Activated gamma-delta T cell treated with Interleukin-2 at 50 U/mL for 16 hours (primary cell): ENCODE measurements at regions not wholly inside any gene's neighbourhood (a gene's known extent, or its start where the extent isn't known, plus 50 kb on each side); places are given as distances from the start of the nearest gene placed in this dataset.
"Not testable (repeated sequence)": the region's sequence is repeated elsewhere in the genome, so short reads cannot be mapped to it uniquely, and the experiment has no call there.

Experiments
- DNase-seq: peaks from one replicate; pipeline ENCODE4 v3.0.0-alpha.2; 2020

DNA sequence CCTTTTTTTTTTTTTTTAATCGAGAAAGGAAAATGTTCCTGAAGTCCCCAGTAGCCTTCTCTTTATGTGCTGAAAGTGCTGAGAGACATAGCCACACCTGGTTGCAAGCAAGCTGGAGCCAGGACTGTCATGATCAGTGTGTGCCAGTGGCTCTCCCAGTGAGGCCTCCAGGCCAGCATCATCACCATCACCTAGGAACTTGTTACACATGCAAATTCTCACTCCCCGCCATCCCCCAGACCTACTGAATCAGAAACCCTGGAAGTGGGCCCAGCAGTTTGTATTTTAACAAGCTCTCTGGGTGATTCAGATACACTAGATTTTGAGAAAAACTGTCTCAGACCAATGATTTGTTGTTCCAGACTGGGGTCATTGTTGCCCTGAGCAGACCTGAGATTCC is 181.9 kb upstream of the GLRA1 start:
- no peak for DNase-seq

DNA sequence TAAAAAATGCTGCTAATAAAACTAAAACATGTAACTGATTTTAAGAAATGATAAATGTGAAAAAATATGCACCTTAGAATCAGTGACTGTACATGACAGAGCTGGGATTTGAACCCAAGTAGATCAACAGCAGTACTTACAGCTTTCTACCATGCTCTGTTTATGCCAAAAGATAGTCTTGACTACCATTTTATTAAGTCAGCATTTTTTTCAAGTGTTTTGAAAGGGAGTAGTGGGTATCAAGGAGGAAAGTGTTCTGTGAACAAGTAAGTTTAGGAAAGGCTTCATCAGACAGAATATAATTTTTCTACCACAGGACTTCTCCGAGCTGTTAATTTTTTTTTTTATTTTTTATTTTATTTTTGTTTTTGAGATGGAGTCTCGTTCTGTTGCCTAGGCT is 180.4 kb upstream of the GLRA1 start:
- DNase-seq, result no peak

DNA sequence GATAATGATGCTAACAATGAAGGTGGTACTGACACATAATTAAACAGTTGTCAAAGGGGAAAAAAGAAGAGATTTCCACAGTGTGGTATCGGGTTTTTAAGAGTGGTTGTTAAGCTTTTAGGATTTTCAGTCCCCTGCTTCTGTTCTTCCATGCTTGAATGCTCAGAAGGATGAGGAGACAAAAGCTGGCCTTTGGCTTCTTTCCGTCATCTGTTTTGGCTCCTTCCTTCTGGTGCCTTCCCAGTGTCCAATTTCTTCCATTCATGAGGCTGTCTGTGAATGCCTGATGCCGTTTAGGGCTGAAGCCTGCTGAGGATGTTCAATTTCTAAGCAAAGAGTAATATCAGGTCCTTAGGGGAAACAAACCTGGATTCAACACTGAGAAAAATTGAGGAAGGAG is 179.6 kb upstream of the GLRA1 start:
- DNase-seq, result no peak

DNA sequence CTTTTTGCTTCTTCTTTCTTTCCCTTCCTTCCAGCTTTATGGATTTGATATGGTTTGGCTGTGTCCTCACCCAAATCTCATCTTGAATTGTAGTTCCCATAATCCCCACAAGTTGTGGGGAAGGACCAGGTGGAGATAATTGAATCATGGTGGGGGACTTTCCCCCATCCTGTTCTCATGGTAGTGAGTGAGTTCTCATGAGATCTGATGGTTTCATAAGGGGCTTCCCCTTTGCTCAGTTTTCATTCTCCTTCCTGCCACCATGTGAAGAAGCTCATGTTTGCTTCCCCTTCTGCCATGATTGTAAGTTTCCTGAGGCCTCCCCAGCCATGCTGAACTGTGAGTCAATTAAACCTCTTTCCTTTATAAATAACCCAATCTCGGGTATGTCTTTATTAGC is 178.3 kb upstream of the GLRA1 start:
- DNase-seq, result not testable (repeated sequence)

DNA sequence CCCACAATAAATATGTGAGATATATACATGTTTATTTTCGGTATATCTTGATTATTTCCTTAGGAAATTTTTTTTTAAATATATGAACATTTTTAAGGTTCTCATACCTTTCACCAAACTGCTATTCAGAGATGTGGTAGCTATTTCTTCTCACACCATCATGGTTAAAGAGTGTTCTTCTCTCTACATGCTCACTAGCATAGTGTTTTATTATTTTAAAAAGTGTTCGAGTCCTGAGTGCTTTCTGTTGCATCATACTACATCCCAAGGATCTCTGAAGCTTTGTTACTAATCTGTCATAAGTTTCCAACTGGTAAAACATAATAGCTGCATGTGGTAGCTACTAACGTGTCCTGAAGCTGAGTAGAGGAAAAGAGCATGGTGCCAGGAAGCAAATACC is 177.4 kb upstream of the GLRA1 start:
- DNase-seq, result no peak

DNA sequence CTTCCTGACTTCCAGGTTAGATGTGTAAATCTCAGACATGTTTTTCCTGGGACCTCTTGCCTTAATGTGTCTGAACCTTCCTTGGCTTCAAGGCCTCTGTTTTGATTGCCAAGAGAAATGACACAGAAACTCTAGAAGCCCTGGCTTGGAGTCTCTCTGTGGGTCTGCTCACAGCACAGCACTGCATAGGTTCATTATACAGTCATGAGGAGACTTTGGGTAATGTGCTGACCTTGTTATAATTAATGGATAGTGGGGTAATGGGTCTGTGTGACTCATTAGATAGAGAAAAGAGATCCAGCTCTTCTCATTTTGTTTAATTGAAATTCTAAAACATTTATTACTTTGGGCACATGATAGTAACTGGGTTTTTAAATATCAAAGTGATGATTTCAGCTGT is 175.8 kb upstream of the GLRA1 start:
- DNase-seq, result no peak

DNA sequence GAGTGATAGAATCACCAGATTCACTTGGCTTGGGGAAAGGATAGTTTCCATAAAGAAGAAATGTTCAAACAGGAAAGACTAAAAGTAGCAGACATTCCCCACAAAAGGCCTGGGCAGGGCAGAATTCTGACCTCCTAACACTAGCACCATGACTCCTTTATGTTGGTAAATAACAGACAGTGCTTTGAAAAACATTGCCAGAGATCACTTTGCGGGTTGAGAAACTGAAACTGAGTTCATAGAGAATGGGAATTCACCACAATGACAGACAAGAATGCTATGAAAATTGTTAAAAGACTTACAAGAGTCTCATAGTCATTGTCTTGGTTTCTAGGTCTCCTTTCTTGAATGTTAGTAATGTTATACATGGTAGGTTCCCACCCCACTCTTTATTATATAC is 172.5 kb upstream of the GLRA1 start:
- no peak for DNase-seq

DNA sequence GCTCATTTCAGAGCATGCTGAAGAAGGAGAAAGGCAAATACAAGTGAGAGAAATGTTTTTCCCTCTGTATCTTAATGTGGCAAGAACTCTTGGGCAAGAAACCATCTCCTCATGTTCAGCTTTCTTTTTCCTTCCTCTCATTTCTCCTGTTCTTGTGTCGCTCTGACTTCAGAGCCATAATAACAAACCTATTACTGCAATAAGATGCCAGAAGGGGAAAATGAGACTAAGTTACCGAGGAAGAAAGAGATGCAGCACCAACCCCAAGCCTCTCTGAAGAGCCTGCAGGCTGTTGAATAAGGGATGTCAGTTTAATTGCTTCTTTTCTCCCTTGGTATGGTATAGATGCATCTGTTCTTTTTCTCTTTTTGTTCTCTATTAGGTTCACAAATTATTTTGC is 170.1 kb upstream of the GLRA1 start:
- no peak for DNase-seq

DNA sequence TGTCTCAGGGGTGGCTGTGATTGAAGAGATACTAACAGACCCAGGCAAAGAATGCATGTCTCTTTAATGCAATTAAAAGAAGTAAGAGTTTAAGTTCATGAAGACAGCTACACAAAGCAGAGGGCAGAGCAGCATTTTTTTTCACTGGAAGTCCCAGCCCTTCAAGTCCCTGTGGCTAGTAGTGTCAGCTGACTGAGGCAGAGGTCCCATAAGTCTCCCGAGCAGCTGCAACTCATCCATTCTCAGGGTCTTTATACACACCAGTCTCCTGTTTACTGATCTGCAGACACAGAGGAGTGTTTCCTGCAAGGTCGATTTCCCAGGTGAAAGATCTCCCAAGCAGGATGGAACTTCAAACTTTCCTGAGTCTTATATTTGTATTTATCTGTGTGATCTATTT is 169.4 kb upstream of the GLRA1 start:
- no peak for DNase-seq

DNA sequence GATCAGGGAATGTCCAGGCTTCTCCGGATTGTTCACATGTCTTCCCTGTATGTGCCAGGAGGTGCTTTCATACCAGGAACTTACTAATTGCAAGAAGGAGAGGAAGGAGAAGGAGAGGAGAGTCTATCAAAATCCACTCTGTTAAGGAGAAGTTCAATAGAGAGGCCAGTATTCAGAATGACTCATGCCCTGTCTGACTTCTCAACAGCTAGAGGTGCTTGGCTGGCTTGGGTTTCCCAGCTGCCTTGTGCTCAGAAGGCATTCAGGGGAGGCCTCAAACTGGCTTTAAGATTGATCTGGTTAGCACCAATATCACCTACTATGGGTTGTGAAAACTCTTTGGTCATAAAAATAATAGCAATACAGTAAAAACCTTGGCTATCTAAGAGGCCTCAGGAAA is 167.9 kb upstream of the GLRA1 start:
- DNase-seq, result no peak

DNA sequence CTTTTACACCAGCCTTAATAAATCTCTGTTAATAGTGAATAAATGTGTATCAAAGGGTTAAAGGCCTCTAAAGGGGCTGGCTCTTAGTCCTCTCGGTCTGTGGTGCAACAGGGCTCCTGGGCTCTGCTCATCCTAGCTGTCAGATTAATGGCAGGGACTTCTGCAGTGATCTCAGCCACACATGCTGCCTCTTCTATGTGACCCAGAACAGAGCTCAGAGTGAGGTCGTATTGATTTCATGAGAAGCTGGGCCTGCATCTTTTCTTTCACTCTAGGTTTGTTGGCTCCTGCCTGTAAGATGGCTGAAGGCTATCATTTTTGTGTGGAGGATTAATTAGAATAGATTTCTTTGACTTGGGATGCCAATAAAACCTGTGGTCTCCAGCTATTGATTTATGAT is 165.0 kb upstream of the GLRA1 start:
- DNase-seq, result no peak

DNA sequence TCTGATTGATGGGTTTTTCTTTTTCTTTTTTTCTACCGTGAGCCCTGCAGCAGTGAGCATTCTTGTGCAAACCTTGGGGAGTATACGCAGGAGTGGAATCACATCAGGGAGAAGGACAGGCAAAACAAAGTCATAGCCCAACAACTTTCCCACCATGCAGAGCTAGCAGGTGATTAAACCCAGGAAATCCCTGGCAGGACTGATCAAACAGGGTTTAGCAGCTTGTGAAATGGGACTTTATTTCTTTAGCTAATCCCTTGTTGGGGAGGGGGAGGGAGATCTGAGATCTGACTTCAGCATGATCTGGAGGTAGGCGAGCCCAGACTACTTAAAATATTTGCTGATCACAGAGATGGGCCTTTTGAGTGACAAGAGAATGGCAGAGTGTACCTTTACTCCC is 162.0 kb upstream of the GLRA1 start:
- DNase-seq, result no peak

DNA sequence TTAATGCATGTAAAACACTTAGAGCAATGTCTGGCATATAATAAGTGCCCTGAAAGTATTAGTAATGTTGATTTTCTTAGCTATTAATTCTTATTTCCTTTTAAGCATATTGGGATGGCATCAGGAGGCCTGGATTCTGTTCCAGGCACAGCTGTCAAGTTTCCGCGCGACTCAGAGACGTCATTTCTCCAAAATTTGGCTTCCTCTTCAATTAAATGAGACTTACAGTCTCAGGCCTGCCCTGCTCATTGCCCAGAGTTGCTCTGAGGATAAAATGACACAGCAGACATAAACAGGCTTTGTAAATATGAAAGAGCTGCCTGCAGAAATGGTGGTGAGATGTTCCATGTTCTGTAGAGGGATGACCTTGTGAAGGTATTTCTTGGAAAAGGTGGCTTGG is 159.8 kb upstream of the GLRA1 start:
- no peak for DNase-seq

DNA sequence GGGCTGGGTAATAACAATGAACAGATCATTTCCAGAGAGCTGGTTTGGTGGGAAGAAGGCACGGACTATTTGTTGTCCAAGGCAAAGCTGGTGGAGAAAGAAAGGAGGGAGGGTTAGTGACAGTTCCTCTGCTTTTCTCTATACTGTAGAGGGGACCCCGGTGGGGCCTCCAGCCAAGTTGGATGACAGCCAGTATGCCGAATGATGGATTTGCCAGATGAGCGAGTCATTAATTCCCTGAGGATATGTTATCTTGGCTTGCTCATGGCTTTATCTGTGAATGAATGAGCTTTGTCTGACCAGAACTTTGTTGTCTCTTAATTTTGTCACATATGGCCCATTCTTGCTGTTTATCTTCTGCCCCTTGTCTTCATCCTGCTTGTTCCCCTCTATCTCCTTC is 158.6 kb upstream of the GLRA1 start:
- DNase-seq, result no peak

DNA sequence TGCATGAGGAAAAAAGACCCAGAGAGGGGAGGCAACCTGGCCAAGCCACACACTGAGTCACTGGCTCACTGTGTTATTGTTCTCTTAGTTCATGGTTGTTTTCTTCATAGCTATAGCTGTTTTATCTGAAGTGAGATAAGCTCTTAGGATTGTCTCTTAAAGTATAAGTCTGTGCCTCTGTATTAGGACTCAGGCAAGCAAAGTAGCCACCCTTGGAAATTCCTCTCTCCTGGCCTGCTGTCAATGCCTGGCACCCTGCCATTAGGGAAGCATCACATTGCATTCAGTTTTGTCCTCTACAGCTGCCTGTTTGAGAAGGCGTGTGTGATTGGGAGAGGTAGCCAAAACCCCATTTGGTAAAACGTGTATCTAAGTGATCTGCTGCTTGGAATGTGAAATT is 147.4 kb upstream of the GLRA1 start:
- DNase-seq, result no peak

DNA sequence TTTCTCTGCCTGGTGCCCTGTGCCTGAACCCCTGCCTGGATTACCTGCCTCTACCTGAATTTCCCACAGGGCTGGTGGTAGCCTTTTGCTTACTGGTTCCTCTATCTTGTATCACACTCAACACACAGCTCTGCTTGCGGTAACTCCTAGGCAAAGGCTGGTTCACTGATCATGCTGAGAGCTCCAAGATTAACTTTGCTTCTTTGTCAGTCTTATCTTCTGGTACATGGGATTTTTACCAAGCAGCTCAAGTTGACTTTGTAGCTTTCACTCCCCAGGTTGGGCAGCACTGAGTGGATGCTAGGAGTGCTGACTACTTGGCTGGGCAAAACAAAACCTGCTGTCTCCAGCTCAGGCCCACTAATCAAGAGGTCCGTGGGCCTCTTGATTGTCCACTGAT is 145.9 kb upstream of the GLRA1 start:
- DNase-seq, result no peak

DNA sequence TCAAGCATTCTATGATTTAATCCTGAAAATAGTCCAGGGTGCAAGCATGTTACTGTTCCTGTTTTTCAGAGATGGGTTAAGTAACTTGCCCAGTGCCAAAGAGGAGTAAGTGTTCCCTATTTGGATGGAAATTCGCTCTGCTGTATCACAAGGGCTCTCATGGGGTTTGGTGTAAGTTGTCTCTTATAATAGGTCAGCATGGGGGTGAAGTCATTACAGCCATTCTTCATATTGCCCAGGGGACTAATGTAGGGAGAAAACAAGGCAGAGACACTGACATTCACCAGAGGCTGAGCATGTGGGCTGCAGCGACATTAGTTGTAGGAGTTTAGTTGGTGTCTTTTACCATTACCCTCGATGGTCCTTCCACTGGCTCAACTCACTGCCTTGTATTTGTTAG is 142.1 kb upstream of the GLRA1 start:
- DNase-seq, result no peak

DNA sequence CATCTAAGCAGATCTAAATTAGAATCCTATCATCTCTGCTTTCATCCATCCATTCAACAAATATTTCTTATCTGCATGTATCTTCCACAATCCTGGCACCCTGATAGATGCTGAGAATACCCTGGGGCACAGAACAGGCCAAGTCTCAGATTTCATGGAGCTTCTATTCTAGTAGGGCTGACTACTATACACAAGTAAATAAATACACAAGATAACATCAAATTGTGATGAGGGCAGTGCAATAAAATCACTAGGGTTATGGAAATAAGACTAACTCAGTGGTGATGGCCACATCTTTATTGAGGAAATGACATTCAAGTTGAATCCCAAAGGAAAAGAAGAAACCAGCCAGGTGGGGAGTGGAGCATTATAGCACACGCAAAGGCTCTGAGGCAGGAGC is 138.4 kb upstream of the GLRA1 start:
- no peak for DNase-seq

DNA sequence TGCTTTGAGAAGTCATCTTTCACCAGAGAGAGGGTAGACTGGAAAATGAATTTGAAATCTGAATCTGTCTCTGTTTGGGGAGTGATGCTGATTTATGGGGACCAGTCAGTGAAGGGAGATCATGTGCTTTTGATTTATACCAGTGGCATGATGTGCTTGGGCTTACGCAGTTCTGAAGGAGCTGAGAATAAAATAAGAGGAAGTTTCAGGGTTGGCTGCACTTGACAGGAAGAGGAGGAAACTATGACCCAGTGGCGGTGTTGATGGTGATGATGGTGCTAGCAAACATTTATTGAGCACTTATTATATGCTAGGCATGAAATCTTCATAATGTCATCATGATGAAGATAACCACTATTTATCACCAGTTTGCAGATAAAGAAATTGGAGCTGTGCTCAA is 136.4 kb upstream of the GLRA1 start:
- DNase-seq, result no peak

DNA sequence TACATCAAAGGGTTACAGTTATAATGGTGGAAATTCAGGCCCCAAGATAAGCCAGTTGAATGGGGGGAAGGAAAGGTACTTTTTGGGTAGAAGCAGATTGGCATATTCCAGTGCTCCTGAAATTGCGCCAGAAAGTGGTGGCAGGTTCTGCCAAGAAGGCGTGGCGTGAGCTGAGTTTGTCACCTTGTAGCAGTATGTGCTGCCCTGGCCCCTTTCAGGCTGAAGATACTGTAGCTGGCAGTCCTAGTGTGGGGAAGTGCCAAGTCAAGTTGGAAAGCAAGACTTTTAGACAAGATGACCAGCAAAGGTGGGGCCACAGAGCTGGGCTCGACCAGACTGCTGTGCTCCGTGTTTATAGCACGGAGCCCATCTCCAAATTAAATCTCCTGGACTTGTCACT is 133.6 kb upstream of the GLRA1 start:
- DNase-seq, result no peak

DNA sequence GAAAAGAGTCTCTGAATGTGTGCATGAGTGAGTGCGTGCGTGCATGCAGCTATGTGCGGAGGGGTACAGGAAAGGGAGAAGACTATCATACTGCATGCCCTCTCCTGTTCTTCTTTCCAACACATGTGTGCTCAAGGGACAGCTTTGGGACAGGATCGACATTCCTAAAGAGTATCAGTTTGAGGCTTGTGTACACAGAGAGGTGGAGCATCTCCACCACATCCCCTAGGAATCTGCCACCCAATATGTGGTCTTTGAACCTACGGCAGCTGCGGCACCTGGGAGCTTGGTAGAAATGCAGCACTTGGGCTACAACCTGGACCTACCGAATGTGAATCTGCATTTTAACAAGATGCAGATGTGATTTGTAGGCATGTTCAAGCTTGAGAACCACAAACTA is 132.3 kb upstream of the GLRA1 start:
- DNase-seq, result no peak

DNA sequence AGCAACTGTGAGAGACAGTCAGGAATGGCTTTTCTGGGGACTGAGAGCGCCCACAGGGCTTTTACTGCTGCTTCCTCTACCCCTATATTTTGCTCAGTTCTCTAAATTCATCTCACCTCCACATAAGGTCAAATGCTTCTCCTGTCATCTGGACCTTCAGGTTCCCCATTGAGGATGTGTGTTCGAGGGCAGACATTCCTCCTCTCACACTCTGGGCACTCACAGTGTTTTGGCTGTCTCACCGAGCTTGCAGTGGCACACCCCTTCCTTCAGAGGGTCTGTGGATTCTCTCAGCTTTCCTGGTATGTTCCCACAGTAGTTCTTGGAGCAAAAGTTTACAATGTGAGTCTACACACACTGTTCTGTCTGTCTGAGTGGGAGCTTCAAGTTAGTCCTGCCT is 127.8 kb upstream of the GLRA1 start:
- DNase-seq, result no peak

DNA sequence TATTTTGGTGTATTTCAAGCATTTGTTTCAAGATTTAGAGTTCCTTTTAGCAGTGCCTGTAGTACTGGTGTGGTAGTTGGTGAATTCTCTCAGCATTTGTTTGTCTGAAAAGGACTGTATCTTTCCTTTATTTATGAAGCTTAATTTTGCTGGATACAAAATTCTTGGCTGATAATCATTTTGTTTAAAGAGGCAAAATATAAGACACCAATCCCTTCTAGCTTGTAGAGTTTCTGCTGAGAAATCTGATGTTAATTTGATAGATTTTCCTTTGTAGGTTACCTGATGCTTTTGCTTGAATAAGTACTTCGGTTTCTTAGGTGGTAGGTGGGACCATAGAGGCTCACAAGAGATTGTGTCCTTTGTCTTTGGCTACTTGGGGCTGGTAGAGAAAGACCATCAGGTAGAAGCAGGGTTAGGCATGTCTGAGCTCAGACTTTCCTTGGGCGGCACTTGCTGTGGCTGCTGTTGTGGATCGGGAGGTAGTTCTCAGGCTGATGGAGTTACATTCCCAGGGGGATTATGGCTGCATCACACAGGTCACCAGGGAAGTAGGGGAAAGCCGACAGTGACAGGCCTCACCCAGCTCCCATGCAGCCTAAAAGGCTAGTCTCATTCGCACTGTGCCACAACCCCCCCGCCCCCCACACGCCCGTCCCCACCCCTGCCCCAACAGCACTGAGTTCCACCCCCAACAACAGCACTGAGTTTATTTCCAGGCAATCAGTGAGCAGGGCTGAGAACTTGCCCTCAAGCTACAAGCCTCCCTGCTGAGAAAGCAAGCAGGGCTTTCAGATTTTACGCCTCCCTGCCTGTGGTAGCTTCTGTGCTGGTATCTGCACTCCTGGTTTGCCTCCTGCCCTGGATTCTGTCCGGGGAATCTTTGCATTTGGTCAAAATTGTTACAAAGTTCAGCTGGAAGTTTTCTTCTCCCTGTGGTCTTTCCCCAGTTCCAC is 127.1 kb upstream of the GLRA1 start:
- no peak for DNase-seq

DNA sequence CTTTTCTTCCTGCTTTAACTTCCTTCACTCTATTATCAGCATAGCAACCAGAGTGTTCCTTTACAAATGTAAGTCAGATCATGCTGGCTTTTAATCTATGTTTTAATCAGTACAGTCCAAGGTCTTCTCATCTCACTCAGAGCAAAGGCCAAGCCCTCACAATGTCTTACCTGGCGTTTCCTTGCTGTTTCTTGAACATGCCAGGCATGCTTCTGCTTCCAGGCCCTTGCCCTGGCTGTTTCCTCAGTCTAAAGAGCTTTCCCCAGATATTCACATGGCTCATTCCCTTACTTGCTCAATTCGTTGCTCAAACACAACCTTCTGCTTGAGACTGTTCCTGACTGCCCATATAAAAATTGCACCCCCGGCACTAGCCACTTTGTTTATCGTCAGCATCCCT is 121.7 kb upstream of the GLRA1 start:
- no peak for DNase-seq

DNA sequence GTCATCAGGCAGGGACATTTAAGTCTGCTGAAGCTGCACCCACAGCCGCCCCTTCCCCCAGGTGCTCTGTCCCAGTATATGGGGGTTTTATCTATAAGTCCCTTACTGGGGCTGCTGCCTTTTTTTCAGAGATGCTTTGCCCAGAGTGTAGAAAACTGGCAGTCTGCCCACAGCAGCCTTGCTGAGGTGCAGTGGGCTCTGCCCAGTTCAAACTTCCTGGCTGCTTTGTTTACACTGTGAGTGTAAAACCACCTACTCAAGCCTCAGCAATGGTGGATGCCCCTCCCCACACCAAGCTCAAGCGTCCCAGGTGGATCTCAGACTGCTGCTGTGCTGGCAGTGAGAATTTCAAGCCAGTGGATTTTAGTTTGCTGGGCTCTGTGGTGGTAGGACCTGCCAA is 114.2 kb upstream of the GLRA1 start:
- DNase-seq, result peak; percentile 4
